GM21526 (cell line): ENCODE measurements at regions not wholly inside any gene's neighbourhood (a gene's known extent, or its start where the extent isn't known, plus 50 kb on each side); places are given as distances from the start of the nearest gene placed in this dataset.
"Not testable (repeated sequence)": the region's sequence is repeated elsewhere in the genome, so short reads cannot be mapped to it uniquely, and the experiment has no call there.

Experiments
- ATAC-seq: cut with Tn5 transposase; IDR thresholded peaks from one replicate; pipeline ENCODE4 v1.9.1; 2021; ENCODE audit warnings: moderate library complexity; ENCODE audit not compliant: unreplicated experiment, low FRiP score

- not testable (repeated sequence) for ATAC-seq
These were observed 4092.8 kb upstream of the TPTE start for GRCh38 chr21:6428498-6429092.

DNA sequence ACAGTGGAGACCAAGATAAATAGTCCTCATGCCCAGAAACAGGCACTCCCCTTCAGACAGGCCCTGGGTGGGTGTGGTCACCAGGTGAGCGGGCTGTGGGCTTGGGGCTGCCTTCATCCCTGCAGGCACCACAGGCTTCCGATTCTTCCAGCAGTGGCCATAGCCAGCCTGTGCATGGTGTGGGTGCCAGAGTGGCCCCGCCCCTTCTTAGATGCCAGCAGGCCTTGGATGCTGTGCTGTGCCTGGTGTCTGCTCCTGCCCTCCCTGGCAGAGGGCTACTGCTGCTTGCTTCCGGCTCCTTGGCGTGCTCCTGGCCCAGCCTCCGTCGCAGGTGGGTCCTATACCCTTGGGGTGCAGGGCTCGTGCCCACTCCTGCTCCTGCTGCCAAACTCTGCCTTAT lies 4091.5 kb upstream of the TPTE start:
- ATAC-seq, result not testable (repeated sequence)

DNA sequence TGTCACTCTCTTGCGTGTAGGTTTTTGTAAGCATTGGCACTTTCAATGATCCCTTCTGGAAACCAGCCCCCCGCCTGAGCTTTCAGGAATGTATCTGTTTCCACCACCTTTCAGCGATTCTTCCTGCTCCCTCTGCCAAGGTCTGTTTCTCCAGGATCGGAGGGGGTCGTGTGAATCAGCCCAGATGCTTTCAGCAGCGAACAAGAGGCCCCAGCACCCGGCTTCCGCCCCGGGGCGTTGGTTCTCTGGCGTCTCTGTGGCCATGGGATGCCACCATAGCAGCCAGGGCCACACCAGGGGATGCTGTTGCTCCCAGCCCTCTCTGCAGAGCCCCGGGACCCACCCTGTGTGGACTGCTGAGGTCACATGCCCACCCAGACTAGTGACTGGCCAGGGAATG lies 4088.2 kb upstream of the TPTE start:
- ATAC-seq, result not testable (repeated sequence)

DNA sequence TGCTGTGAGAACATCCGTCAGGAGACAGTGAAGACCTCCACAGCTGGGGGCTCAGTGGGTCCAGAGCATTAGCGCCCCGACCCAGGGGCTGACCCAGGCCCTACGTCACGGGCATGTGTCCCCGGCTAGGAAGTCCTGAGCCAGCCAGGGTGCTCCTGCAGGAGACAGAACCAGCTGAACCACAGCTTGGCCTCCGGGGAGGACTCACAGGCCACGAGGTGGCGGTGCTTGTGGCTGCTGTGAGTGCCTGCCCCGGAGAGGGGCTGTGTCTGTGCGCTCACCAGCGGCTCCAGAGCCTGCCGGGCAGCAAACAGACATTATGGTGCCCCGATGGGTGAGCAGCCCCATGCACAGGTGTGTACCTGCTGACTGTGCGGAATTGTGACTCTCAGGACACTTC lies 4085.2 kb upstream of the TPTE start:
- not testable (repeated sequence) for ATAC-seq

DNA sequence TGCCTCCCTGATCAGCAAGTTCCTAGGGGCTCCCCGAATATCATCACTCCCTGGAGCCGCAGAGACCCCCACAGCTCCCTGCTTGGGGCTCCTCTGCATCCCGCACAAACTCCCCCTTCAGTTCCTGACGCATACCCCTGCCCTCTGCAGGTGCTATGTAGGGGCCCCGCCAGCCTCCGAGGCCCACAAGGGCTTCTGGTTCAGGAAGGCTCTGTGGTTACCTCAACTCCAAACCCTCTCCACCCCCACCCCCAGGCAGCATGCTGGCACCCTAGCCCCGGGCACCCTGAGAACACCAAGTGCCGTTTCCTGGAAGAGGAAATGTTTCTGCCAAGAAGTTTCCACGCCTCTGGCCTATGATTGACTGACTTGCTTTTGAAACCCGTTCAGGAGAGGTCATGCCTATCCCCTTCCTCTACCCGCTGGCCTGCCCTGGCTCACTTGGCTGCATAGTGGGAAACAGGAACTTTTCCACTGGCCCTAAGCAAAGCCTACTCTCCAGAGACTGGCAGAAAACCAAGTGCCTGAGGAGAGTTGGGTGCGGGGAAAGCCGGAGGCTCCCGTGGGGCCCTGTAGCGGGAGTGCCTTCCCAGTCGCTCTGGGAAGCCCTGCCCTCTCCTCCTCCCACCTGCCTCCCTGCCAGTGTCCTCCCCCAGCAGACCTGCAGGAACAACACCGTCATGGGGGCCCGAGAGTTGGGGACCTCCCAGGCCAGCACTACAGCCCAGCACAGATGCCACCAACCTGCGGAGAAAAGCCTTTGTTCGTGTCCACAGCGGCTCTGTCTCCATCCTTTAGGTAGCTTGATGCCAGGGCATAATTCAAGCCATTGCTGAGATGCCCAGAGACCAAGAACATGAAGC lies 4084.2 kb upstream of the TPTE start:
- not testable (repeated sequence) for ATAC-seq

DNA sequence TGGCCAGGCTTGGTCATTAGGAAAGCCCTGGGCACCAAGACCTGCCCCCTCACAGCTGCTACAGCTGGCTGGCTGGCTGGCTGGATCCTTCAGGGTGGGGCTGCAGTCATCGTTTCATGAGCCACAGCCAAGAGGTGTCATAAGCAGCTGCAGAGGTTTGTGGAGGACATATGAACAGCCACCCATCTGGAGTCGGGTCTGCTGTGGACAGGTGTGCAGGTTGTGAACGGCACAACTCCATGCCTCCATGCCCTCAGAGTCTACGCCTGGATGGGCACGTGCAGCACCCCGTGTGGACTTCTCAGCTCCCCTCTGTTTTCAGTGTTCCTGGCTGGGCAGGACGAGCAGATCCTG lies 4083.6 kb upstream of the TPTE start:
- ATAC-seq, result not testable (repeated sequence)

DNA sequence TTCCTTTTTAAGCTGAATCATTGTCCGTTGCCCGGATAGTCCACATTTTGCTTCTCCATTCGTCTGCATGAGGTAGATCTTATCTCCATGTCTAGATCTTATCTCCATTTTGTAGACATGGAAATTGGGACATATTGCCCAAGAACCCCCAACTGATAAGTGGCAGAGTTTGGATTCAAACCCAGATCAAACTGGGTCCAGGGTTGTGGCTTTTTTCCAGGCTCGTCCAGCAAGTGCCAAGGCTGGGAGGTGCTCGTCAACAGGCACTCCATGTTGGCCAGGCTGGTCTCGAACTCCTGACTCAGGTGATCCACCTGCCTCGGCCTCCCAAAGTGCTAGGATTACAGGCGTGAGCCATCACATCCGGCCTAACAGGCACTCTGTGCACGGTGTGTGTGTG lies 4082.3 kb upstream of the TPTE start:
- ATAC-seq, result not testable (repeated sequence)

- not testable (repeated sequence) for ATAC-seq
These were observed 4066.6 kb upstream of the TPTE start for GRCh38 chr21:6454648-6455340.

GRCh38 chr21:6456011-6456661 lies 4065.2 kb upstream of the TPTE start:
- not testable (repeated sequence) for ATAC-seq

DNA sequence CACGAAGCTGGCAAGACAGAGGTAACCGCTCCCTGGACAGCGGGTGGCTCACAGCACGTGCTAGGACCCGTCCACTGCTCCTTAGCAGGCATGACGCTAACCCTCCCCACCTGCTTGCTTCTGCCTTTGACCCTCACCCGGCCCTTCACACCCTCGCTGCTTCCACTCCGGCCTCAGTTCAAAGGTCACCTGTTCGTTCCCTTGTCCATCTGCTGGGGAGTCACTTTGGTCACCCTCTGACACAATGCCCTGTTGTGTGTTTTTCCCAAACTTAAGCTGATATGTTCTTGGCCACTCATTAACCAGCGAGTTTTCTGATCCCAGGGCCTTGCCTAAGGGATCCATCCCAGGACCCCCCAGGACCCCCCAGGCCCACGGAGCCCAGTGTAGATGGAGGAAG lies 4061.6 kb upstream of the TPTE start:
- not testable (repeated sequence) for ATAC-seq

DNA sequence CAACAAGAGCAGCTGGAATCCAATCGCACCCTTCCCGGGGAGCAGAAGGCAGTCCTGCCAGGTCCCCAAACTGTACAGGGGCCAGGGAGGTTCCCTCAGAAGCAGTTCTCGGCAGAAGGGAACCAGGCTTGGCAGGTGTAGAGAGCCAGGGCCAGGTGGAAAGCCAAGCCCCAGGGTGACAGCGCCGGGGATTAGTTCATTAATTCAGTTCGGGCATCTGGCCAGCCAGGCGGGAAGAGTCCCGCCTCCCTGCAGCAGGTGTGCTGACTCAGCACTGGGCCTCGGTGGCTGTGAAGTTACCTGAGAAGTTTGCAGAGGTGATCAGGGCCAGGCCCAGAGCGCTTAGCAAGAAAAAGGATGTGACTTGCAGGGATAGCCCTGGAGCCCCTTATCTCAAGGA lies 4060.0 kb upstream of the TPTE start:
- not testable (repeated sequence) for ATAC-seq

- not testable (repeated sequence) for ATAC-seq
These were observed 4057.0 kb upstream of the TPTE start for GRCh38 chr21:6464419-6464818.

DNA sequence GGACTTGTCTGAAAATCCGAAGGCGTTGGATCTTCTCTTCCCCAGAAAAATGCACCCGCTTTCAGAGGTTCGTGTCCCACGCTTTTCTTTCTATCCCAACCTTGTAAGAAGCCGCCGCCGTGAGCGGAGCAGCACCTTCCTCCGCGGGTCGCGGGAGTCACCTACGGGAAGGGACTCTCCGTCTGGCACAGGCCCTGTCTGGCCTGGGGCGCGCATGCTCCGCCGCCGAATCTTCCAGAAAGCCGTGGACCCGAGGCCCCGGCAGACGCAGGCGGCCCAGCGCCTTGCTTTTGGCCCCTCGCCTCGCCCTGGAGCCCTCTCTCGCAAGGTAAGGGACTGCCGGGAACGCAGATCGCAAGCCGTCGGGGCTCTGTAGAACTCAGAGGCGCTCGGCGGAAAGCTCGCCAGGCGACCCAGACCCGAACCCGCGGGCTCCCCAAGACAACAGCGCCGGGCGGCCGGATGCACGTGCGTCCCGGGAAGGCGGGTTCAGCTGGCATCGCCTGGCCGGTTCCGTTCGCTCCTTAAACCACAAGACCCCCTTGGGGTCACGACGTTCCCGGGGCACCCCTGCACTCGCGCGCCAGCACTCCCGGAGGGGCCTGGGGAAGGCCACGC lies 4055.2 kb upstream of the TPTE start:
- ATAC-seq, result not testable (repeated sequence)

- ATAC-seq, result not testable (repeated sequence)
These were observed 4054.7 kb upstream of the TPTE start for GRCh38 chr21:6466707-6467106.

DNA sequence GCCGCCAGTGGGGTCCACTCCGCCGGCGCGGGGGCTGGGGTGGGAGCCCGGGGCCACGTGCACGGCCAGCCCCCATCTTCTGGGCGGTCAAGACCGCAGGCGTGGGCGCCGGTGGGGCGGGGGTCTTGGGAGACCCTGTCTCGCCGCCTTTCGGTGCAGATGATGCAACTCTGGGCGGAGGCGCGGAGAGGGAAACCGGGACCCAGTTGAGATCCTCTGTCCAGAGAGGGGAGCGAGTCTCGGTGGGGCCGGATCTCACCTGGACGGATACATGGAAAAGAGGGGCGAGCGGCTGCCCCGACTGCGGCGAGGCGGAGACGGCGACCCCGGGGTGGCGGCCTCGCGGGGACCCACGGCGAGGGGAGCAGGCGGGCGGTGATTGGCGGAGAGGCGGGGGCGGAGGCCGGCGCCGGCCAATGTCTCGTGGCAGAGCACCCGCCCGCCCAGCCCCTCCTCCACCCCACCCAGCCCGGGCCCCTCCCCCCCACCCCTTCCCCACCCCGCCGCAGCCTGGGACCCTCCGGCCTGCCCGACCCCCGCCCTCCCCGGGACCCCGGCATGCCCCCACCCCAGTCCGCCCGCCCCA lies 4054.1 kb upstream of the TPTE start:
- ATAC-seq, result not testable (repeated sequence)

DNA sequence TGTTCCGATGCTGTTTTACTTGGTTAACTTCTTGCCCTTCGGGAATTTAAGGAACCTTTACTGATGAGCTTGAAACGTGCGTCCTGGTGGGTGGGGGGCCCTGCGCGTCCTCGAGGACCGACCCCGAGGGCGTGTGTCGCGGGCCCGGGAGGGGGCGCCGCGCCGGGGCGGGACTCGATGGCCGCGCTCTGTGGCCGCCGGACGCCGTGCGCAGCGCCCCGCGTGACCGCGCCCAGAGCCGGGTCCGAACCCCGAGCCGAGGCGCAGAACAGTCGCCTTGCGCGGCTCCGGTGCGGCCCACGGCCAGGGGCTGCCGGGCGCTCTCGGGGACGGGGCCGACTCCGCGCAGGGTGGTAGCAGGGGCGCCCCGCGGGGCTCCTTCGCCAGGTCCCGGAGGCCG lies 4053.5 kb upstream of the TPTE start:
- ATAC-seq, result not testable (repeated sequence)

DNA sequence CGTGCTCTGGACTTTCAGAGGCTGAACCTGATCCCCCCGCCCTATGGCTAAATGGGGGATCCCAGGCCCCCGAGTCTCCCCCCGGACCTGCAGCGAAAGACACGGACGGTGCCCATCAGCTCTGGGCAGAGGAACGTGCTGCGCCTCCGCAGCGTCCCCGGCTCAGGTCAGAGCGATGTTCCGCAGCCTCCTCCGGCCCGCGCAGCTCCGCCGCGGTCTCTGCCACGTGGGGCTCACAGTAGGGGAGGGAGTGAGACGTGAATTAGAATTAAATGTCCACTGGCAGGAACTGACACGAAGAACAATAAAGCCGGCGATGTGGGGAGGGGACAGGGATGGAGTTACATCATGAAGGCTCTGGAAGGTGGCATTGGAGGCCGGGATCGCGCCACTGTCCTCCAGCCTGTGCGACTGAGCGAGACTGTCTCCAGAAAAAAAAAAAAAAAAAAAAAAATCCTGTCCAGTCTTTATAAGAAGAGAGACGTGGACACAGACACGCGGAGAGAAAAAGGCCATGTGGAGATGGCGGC lies 4053.0 kb upstream of the TPTE start:
- not testable (repeated sequence) for ATAC-seq

- not testable (repeated sequence) for ATAC-seq
These were observed 4047.0 kb upstream of the TPTE start for GRCh38 chr21:6474250-6474968.

GRCh38 chr21:6481116-6481515 lies 4040.3 kb upstream of the TPTE start:
- not testable (repeated sequence) for ATAC-seq
